ENCODE measurements at regions not wholly inside any gene's neighbourhood (a gene's known extent, or its start where the extent isn't known, plus 50 kb on each side); places are given as distances from the start of the nearest gene placed in this dataset.
"Not testable (repeated sequence)": the region's sequence is repeated elsewhere in the genome, so short reads cannot be mapped to it uniquely, and the experiment has no call there.

GRCh38 chr11:94245121-94245520 lies 59.3 kb upstream of the IZUMO1R start:
- no peak for DNase-seq
- Mint-ChIP-seq H3K27ac (no peak overlapping the region), H3K9me3 (peaks cover 4% of the 10 kb centered on the region; the same call in 1 of the 2 replicates), H3K36me3 (ENCODE audit: low read depth) (no peaks in the 10 kb centered on the region), H3K4me1 (ENCODE audit: low read depth) (peaks cover 12% of the 10 kb centered on the region), H3K4me3 (no peak overlapping the region), H3K27me3 (ENCODE audit: insufficient read depth) (peaks cover 6% of the 10 kb centered on the region)
- TF ChIP-seq CTCF (IDR thresholded peaks at IDR 0.05), result no peak

GRCh38 chr11:94248301-94248700 lies 56.1 kb upstream of the IZUMO1R start:
- H3K27me3 Mint-ChIP-seq (ENCODE audit: insufficient read depth); DNase-seq; H3K4me3 Mint-ChIP-seq; H3K9me3 Mint-ChIP-seq; H3K36me3 Mint-ChIP-seq (ENCODE audit: low read depth); H3K4me1 Mint-ChIP-seq (ENCODE audit: low read depth); H3K27ac Mint-ChIP-seq: not testable (repeated sequence)

GRCh38 chr11:94254214-94254613 lies 50.2 kb upstream of the IZUMO1R start:
- TF ChIP-seq CTCF (IDR thresholded peaks at IDR 0.05), result no peak
- Mint-ChIP-seq H3K27me3 (ENCODE audit: insufficient read depth) (peaks cover 2% of the 10 kb centered on the region; the same call in 1 of the 2 replicates), H3K27ac (no peak overlapping the region), H3K4me1 (ENCODE audit: low read depth) (no peaks in the 10 kb centered on the region), H3K9me3 (peaks cover 2% of the 10 kb centered on the region; the same call in 1 of the 2 replicates), H3K4me3 (no peak overlapping the region), H3K36me3 (ENCODE audit: low read depth) (no peaks in the 10 kb centered on the region)
- DNase-seq, result no peak

Data from HFFc6 (cell line).